HTR-8/SVneo (cell line): ENCODE measurements at regions not wholly inside any gene's neighbourhood (a gene's known extent, or its start where the extent isn't known, plus 50 kb on each side); places are given as distances from the start of the nearest gene placed in this dataset.
"Not testable (repeated sequence)": the region's sequence is repeated elsewhere in the genome, so short reads cannot be mapped to it uniquely, and the experiment has no call there.

ENCODE experiments used
- DNase-seq: peaks from one replicate; pipeline ENCODE4 v3.0.0; 2011; ENCODE audit warnings: low spot score, mixed read lengths; ENCODE audit not compliant: insufficient read length
- FAIRE-seq: peaks from 2 replicates; lab custom pipeline; 2011; peaks lifted over from hg19 to GRCh38; lab: Jason Lieb, UNC

GRCh38 chr3:102031834-102032233 lies 182.5 kb downstream of the NFKBIZ start:
- no peak for FAIRE-seq
- DNase-seq, result no peak

DNA sequence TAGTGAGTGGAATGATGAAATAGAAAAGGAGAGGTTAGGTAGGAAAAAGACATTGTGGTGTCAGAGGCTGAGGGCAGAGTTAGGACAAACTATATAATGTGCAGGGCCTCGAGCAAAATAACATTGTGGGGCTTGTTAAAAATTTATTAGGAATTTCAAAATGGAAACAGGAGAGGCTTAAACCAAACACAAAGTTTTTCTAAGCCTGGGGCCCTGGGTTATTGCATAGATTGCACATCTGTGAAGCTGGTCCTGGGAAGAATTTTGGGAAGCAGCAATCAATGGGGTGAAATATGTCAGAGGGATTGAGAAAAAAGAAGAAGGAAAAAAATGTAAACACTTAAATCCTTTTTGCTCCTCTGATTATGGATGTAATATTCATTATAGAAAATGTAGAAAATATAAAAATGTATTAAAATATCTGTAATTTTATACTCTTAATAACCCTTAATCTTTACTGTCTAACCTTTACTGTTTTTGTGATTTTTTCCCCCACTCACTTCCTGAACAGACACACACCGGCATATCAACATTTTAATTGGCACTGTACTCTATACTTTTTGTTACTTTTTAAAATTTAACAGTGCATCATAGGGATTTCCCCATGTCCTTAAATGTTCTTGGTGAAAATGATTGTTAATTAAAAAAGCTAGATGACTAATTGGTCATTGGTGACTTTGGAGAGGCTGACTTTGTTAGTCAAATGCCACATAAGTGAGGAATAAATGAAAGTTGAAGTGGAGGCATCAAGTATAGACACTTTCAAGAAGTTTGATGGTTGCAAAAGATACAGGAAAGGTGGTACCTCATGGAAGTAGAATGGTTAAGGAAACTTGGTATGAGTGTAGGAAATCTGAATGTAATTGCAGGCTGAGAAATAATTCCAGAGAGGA lies 183.4 kb downstream of the NFKBIZ start:
- DNase-seq (no peak), FAIRE-seq (no peak)

GRCh38 chr3:102034639-102035451 lies 185.5 kb downstream of the NFKBIZ start:
- FAIRE-seq (no peak), DNase-seq (no peak)

GRCh38 chr3:102036017-102036416 lies 186.7 kb downstream of the NFKBIZ start:
- FAIRE-seq (no peak), DNase-seq (no peak)

DNA sequence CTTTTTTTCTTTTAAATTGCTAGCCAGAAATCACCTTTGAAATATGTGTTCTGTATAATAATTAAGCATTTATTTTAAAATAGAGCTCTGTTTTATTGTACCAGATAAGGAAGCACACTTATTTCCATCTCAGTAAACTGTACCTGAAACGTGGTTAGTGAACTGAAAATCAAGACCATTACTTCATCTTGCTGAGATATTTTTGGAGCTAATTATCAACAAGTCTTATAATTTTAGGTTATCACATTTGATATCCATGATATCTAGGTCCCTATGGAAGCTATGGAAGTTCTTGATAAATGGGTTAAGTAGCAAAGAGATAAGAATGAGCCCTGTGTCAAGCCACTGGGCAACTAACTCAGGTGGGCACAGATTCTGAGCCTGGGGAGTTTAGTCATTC lies 187.2 kb downstream of the NFKBIZ start:
- no peak for FAIRE-seq
- DNase-seq, result no peak

DNA sequence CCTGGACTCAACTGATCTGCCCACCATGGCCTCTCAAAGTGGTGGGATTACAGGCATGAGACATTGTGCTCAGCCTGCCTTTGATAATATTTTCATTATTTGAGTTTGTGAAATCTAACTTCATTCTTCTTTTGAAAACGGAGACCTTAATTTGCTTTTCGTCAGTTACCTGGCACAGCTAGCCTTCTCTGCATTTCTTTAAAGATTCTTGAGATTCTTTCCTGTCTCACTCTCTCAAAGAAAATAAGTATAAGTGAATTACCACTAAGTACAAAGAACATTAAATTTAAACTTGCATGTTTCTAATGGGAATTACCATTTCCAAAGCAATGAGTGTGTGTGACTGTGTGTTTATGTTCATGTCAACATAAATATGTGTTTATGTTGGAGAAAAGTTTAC lies 187.9 kb downstream of the NFKBIZ start:
- FAIRE-seq (no peak), DNase-seq (no peak)

GRCh38 chr3:102037791-102038190 lies 188.5 kb downstream of the NFKBIZ start:
- FAIRE-seq, result no peak
- DNase-seq, result no peak

DNA sequence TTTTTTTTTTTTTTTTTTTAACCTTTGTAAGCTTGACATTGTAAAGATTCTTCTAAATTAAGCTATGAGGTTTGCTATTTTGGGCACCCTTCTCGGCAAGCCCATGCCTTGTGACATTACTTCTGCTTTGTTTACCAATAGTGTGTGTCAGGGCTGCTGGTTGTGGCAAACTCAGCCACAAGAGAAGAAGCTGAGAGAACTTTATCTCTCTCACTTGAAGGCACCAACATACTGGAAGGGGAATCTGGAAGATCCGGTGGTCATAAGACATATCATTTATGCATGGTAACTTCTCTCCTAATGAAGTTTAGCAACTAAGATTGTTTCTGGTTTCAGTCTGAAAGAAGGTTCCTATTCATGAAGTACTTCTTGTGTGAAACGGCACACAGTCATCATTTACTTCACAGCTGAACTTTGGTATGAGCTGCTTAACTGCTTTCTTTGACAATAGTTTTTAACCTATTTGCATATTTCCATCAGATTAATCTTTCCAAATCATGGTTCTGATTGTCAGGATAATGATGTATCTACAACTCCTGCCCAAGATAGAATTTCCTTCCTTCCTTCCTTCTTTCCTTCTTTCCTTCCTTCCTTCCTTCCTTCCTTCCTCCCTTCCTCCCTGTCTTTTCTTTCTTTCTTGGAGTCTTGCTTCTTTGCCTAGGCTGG lies 189.3 kb downstream of the NFKBIZ start:
- no peak for FAIRE-seq

DNA sequence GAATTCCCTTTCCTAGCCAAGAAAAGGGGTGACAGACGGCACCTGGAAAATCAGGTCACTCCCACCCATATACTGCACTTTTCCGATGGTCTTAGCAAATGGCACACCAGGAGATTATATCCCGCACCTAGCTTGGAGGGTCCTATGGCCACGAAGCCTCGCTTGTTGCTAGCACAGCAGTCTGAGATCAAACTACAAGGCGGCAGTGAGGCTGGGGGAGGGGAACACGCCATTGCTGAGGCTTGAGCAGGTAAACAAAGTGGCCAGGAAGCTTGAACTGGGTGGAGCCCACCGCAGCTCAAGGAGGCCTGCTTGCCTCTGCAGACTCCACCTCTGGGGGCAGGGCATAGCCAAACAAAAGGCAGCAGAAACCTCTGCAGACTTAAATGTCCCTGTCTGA lies 190.8 kb downstream of the NFKBIZ start:
- FAIRE-seq, DNase-seq: not testable (repeated sequence)

More for the DNA sequence above, 189.3 kb downstream of the NFKBIZ start:
- no peak for DNase-seq

DNA sequence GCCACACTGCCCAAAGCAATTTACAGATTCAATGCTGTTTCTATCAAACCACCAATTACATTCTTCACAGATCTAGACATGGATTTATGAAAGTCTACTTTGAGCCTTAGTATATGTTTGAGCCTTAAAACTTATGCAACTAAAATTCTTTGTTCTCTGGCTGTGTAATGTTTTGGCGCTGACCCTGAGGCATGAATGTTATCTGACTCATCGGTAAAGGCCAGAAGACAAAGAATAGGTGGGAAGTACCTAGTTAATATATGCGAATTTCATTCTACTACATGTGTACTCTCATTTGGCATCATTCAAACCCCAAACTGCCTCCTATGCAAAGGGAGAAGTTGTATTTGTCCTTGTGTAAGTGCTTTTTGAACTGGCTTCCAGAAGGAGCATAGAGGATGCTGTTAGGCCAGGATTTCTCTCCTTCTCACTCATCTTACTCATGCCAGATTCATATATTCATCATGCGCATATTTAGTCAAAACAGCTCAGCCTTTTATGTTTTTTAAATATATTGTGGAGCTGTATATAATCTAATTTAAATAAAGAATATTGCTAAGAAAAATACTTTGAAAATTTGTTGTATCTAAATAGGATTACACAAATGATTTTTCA lies 204.2 kb downstream of the NFKBIZ start:
- FAIRE-seq (no peak), DNase-seq (no peak)

DNA sequence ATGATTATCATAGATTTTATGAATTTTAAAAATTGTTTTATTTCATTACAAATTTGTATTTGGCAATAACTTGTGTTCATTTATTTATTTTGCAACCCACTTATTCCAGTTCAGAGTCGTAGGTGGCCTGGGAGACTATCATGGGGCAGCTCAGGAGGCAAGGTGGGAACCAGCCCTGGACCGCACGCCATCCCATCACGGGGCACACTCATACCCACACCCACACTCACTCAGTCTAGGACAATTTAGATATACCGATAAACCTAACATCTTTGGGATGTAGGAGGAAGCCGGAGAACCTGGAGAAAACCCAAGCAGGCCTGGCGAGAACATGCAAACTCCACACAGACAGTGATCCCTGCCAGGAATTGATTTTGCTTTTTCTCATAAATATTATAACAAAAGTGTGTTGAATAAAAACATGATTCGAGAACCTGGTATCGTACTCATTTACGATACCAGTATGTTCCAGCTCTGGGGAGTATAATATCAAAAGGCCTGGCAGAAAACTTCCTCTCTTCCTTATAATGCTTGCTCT lies 205.3 kb downstream of the NFKBIZ start:
- FAIRE-seq, result no peak

DNA sequence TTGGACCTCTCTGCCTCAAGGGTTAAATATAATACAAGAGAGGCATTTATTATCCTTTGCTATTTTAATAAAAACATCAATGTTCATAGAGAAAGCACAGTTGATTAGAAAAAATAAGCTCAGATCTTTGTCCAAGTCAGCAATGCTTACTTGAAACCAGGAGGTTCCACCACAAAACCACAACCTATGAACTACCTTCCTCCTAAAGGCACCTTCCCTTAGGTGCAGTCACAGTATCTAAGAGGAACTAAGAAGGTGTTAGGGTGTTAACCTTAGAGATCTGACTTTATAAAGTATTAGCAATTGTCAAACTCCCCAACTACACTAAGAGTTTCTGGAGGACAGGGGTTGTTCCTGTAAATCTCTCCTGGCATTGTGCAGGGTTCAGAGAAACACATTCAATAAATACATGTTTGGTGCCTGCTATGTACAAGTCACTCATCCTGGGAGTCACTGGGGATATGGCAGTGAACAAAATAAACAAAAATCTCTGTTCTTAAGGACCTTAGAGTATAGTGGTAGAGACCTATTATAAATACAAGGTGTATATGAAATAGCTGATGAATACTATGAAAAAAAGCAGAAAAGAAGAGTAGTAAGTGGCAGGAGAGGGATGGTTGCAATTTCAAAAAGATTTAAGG lies 208.6 kb downstream of the NFKBIZ start:
- FAIRE-seq, result no peak
- no peak for DNase-seq

More for the DNA sequence above, 205.3 kb downstream of the NFKBIZ start:
- DNase-seq, result no peak

DNA sequence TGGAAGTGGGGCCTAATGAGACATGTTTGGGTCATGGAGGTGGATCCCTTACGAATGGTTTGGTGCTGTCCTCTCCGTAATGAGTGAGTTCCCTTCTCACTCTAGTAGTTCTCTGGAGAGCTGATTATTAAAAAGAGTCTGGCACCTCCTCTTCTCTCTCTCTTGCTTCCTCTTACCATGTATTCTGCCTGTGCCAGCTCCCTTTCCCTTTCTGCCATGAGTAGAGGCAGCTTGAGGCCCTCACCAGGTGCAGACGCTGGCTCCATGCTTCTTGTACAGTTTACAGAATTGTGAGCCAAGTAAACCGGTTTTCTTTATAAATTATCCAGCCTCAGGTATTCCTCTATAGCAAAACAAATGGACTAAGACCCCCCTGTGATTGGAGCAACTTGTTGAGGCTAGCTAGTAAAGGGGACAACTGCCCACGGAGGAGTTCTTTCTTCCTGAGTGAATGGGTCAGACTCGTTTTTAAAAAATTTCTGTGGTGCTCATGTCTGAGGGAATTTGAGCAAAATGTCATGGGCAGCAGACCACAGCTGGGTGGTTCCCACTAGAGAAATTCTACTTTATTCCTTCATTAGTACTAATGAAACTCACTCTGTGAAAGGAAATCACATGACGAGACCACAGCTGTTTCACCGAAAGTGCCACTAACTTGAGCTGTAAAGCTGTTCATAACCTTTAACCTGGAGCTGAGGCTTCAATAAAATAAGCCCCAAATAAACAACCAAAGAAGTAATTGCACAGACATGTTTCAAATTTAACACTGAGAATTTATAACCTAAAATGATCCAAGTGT lies 210.0 kb downstream of the NFKBIZ start:
- FAIRE-seq (no peak), DNase-seq (no peak)

GRCh38 chr3:102060814-102061213 lies 211.5 kb downstream of the NFKBIZ start:
- DNase-seq, result no peak
- FAIRE-seq, result no peak

GRCh38 chr3:102063572-102063971 lies 214.3 kb downstream of the NFKBIZ start:
- no peak for FAIRE-seq
- no peak for DNase-seq

DNA sequence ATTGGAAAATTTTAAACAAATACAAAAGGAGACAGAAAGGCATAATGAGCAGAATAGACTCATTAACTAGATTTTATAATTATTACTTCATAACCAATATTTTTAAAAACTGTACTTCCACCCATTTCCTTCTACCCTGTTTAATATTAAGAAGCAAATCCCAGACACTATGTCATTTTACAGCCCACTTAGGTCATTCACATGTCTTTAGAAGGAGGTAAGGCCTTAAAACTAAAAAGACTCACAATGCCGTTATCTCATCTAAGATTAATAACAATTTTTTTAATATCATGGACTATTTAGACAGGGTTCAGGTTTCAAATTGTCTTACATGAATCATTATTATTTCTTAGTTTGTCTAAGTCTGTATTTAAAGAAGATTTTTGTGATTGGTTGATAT lies 217.2 kb downstream of the NFKBIZ start:
- FAIRE-seq (no peak), DNase-seq (no peak)

DNA sequence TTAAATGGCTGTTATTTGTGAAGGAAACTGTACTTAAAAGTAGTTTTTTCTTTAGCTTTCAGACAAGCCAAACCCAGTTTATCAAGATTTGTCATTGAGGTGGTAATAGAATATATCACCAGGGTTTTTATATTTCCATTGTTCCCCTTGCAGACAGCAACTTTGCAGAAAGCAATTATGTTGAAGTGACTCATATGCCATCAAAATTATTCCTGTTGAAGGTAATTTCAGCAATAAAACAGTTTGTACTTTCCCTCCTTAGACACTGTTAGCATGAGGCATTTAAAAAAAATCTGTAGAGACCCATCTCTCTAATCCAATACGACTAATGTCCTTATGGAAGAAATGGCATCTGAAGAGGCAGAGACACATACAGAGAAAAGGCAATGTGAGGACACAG lies 219.0 kb downstream of the NFKBIZ start:
- DNase-seq, result no peak
- no peak for FAIRE-seq

GRCh38 chr3:102068736-102069135 lies 219.4 kb downstream of the NFKBIZ start:
- FAIRE-seq (no peak), DNase-seq (no peak)

GRCh38 chr3:102069211-102069662 lies 219.9 kb downstream of the NFKBIZ start:
- DNase-seq (no peak), FAIRE-seq (no peak)
